HG03432 (cell line): ENCODE measurements at regions not wholly inside any gene's neighbourhood (a gene's known extent, or its start where the extent isn't known, plus 50 kb on each side); places are given as distances from the start of the nearest gene placed in this dataset.
A peak's percentile ranks its signal among the peaks of the same experiment; 100 is the strongest.

Experiments used
- ATAC-seq: cut with Tn5 transposase; IDR thresholded peaks from one replicate; pipeline ENCODE4 v1.9.1; 2021; ENCODE audit warnings: mild to moderate bottlenecking, moderate library complexity; ENCODE audit not compliant: unreplicated experiment

DNA sequence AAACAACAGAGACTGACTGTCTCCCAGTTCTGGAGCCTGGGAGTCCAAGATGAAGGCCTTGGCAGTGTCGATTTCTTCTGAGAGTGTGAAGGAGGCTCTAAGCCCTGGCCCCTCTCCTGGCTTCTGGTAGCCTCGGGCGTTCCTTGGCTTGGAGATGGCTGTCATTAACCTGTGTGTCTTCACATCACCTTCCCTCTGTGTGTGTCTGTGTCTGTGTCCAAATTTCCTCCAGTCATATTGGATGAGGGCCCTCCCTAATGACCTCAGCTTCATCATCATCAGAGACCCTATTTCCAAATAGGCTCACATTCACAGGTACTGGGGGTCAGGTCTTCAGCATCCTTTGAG lies 138.3 kb downstream of the TOMM20 start:
- no peak for ATAC-seq

DNA sequence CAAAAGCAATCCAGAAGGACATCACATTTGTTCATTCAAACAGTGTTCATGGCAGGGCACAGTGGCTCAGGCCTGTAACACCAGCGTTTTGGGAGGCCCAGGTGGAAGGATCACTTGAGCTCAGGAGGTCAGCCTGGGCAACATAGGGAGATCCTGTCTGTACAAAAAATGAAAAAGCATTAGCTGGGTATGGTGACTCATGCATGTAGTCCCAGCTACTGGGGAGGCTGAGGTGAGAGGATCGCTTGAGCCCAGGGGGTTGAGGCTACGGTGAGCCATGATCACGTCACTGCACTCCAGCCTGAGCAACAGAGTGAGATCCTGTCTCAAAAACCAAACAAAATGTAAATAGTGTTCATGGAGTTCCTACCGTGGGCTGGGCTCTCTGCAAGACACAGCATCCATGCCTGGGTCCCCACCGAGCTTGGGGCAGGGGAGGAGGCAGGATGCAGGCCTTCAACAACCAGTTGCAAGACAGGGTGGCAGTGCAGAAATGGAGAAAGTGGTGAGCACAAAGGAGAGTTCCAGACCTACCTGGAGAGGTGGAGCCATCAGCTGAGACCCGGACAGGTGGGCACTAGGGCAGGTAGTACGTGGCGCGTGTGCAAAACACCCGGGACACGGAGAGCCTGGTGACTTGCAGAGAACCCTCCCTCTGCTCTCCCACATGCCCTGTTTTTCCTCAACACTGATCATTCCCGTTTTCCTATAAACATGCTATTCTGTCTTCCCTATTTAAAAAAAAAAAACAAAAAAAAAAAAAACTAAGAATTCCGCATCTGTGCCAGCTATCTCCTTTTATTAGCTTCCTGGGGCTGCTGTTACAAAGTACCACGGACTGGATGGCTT lies 138.9 kb downstream of the TOMM20 start:
- no peak for ATAC-seq

DNA sequence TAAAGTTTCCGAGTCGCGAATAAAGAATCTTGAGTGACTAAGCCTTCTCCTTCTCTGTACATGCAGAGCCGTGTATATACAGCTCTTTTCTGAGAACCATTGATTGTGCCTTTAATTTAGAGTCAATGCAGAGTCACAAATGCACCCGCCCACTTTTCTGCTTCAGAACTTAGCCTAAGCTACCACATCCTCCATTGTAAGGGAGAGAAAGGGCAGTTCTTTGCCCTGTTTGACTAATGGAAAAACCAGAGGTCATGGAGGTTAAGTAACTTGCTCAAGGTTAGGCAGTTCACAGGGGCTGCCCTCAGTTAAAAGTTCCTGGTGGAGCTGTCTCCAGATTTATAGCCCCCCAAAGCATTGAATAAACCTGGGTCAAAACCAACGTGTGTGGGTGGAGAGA lies 139.6 kb downstream of the TOMM20 start:
- ATAC-seq: no peak

DNA sequence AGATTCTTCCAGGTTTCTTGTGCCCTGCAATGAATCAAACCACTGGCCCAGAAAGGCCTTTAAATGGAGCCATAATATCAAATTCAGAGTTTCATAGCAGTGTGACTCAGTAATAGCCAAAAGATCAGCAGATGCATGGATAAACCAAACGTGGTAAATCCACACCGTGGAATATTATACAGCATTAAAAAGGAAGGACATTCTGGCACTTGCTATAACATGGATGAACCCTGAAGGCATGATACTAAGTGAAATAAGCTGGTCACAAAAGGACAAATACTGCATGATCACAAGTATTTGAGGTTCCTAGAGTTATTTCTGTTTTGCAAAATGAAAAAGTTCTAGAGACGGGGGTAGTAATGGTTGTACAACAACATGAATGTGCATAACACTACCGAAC lies 140.1 kb downstream of the TOMM20 start:
- no peak for ATAC-seq

DNA sequence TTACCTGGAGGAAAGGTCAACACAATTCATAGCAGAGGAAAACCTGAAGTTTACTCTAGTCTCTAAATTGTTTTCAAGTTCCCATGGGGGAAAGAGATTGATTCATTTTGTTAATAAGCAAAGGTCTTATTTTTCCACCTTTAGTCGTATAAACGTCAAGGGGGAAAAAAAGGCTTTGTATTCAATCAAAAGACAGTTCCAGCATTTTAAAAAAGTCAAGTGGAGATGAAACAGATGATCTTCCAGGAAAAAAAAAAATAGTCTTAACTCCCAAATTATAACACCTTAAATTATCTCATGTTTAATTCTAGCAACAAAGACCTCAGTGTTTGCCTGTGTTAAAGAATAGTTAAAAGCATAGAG lies 140.5 kb downstream of the TOMM20 start:
- no peak for ATAC-seq

DNA sequence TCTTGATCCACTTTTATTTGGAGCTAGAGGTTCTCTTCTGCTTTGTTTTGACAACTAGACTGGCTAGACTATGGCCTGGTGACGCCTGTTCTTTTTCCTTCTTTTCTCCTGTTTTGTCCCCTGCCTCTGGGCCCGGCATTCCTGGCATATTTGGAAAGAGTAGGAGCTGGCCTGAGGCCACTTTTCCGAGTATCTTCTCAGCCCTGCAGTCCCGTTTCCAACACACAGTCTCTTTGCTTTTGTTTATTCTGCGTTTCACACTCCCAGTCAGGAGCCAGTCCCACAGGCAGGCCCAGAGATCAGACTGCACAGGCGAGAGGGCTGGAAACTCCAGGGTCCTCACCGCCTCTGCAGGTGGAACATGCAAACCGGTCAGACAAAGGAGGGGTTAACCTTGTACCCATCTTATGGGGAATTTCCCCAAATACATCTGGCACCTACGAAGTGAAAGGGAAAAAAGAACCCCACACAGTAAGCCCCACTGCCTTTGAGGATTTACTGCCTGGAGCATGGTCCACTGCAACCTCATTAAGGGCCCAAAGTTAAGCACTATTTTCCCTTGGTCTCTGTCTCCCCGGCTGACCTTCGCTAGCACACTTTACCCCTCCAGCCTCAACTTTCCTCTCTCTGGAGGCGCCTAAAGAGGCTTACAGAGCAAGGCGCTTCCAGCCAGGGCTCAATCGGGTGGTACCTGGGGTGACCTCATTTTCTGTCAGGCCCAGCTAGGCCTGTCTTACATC lies 141.1 kb downstream of the TOMM20 start:
- ATAC-seq: peak; percentile 67

DNA sequence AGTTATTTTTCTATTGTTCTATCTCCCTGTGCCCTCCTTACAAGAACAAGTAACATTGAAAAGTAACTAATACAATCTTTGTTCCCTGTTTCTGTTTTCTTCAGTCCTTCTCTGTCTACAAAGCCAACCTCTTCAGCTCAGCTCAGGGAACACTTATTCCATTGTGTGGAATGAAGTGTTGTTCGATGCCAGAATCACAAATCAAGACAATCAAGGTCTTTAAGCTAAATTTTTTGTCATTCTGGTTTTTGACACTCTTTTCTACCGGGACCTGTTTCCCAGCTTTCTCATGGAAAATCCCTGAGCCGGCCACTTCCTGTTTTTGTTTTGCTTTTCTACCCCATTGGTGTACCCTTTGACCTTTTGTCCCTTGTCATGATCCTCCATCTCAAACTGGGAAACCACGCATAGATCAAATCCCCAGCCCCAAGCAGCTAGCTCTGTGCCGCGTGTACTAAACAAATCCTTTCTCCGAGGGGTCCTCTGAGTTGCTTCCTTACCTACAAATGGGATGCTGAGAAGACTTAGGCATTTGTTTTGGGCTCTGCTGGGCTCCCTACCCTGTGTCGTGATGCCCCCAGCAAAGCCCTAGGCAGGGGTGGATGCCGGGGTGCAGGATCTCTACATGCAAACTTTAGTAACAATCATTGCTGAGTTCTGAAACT lies 141.8 kb downstream of the TOMM20 start:
- no peak for ATAC-seq

DNA sequence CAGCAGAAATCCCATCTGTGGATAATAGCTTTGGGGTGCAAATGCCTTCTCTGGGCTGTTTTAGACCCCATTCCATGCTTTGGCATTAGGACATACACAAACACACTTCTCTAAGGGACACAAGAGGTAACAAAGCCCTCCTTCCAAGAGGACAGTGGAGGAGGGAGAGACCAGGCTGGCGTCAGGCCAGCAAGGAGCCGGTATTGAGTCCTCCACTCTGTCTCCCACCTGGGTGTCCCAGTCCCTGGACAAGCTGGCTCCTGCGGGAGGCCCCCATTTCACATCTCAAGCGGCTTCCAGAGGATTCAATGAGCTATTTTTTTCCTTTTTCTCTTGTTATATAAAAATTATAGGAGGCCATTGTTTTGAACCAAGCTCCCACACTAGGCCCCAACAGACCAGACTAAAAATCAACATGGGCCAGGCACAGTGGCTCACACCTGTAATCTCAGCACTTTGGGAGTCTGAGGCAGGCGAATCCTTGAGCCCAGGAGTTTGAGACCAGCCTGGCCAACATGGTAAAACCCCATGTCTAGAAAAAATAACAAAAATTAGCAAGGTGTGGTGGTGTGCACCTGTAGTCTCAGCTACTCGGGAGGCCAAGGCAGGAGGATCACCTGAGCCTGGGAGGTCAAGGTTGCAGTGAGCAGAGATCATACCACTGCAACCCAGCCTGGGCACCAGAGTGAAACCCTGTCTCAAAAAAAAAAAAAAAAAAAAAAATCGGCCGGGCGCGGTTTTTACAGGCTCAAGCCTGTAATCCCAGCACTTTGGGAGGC lies 142.9 kb downstream of the TOMM20 start:
- no peak for ATAC-seq

DNA sequence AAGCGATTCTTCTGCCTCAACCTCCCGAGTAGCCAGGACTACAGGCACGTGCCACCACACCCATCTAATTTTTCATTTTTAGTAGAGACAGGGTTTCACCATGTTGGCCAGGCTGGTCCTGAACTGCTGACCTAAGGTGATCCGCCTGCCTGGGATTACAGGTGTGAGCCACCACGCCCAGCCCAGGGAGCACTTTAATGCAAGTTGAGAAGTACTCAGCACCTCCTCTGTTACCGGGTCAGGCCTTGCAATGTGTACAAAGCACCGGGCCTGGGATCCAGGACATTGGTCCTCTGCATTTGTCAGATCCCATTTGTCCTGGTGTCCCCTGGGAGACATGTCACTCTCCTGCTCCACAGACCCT lies 143.6 kb downstream of the TOMM20 start:
- ATAC-seq: no peak

DNA sequence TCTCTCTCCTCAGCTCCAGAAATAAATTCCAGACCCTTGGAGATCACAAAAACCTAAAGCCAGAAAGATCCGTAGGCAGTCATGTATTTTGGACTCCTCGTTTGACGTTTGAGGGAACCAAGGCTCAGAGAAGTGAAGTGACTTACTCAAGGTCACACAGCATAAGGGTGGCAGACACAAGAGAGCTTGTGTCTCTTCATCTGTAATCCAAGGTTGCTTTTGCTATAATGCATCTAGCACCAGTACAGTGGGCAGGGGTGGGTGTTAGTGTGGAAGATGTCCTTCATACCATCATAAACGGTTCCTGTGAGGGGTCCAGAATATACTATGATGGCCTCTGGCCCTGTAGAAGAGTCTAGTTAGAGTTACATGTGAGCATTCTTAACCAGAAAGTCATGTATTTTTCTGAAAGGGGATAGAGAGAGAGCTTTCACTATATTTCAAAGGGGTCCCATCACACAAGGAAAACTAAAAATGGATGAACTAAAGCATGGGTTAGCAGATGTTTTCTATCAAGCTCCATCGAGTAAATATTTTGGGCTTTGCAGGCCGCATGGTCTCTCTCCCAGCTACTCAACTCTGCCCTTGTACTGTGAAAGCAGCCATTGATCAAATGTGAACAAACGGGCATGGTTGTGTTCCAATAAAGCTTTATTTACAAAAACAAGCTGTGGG lies 144.9 kb downstream of the TOMM20 start:
- no peak for ATAC-seq

DNA sequence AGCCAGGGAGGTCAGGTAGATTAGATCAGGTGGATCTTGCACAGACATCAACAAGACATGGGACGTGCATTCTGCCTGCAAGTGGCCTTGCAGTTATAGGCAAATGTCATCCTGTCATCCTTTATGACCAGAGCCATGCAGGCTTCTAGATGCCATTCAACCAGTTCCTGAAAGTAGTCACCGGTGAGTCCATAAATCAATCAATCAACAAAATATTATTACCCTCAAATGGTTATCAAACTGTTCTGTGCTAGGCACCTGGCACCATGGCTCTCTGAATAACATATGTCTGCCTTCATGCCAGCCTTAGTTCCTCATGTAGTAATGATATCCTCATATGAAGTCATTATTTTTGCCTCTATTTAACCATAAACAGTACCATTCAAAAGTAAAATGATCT lies 146.9 kb downstream of the TOMM20 start:
- ATAC-seq: no peak

DNA sequence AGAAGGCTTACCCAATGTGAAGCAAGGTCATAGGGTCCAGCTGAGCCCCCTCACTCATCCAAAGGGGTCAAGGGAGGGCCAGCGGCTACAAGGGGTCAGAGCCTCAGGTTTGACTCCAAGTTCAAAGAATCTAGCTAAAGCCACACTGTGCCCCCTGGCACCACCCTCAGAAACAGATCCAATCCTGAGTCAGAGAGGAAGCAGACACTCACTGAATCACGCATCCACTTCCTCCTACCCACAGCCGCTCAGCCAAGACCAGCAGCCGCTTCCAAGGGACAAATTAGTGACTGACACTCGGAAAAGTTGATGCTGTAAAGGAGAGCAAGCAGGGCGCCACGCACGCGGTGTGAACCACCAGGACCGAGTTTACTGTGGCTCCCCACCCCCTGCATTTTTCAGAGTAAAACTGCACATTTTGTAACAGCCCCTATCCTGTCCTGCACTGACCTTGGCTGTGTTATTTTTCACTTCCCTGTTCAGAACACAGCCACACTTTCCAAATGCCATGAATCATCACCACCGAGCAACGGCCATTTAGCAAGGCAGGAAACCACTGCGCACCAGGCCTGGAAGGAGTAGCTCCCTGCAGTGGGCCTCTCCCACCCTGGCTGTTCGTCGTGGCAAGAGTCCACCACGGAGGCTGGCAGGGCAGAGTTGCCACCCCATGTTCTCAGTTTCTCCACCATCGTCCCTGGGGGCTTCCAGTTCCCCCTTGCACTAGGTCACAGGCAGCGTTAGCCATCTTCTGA lies 147.8 kb downstream of the TOMM20 start:
- peak; percentile 49 for ATAC-seq

DNA sequence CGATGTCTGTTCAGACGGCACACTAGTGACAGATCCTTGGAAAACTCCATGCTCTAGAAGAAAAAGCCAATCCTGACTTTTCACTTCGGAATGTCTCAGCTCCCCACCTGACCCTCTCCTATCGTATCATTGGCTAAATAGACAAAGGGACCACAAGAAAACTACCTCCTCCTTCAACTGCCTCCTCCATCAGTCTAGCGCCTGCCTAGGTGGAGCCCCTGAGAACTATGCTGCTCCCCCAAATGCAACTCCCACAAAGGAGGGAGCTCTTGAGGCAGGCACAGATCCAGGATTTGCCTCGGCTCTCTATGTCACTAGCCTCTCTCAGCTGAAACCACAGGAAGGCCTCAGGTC lies 148.4 kb downstream of the TOMM20 start:
- no peak for ATAC-seq

DNA sequence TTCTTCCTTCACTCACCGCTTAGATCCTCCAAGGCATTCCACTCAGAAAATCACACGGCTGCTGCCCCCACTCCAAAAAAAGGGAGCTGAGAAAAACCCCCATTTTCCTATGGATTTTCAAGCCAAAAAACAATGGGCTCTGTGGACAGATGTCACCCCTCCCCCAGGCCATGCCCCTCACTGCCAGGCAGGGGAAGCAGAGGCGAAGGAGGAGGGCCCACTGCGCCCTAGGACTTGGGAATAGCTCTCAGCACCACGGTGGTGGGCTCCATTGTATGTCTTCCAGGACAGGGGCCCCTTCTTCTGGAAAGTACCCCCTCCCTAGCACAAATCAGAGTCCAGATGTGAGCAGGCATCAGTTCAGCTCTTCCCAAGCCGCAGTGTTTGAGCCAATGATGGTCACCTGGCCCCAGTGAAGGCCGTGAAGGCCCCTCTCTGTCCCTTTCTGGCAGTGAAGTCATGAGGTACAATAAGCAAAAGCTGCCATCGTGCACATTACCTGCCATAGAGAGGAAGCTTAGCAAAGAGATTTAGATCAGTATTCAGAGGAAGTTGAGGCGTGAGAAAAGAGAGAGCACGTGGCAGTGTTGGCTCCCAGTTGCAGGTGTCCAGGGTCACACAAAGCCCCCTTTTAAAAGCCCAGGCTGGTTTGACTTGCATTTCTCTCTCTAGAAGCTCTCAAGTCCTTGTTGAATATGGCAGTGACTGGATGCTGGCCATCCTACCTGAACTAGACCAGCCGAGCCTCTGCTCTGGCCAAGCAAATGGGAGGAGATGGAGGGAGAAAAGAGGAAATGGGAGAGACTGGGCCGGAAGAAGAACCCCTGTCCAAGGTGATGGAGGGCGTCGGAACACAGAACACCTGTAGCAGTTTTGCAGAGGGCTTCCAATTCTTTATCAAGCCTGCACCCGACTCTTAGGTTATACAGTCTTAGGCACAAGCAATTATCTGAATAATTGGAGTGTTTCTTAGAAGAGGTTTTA lies 149.0 kb downstream of the TOMM20 start:
- no peak for ATAC-seq

DNA sequence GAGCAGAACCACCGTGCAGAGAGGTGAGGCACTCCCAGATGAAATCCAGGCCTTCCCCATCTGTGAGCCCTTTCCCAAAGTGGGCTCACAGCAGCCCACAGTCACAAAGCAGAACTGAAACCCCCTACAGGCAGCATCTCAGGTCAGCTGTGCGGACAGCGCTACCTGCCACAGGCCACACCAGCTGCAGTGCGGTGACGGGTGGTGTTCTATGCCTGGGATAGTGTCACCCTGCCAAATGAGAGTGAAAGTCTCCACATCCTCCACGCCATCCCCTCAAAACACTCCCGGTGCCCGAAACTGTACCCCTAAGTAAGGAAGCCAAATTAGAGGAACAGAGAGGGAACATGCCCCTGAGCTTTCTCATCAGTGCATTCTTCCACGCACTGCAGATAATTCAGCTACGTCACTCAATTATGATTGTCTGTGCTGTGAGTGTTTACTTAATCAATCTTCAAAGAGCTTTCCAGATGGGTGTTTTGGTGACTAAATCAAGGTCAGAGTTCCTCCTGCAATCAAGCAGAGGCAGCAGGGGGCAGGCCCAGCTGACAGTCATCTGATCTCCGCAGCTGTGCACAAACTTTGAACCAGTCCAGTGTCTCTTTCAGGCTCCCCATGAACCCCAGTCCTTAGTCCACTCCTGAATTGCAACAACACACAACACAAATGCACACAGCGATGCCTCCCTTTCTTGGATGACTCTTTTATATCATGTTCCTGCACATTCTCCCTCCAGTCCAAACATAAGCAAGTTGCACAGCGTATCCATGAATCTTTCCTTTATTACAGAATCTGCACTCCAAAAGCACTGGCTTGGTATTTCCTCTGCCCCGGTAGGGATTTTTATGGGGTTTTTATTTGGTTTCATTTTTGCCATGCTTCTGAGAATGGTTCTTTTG lies 150.0 kb downstream of the TOMM20 start:
- peak; percentile 75 for ATAC-seq

DNA sequence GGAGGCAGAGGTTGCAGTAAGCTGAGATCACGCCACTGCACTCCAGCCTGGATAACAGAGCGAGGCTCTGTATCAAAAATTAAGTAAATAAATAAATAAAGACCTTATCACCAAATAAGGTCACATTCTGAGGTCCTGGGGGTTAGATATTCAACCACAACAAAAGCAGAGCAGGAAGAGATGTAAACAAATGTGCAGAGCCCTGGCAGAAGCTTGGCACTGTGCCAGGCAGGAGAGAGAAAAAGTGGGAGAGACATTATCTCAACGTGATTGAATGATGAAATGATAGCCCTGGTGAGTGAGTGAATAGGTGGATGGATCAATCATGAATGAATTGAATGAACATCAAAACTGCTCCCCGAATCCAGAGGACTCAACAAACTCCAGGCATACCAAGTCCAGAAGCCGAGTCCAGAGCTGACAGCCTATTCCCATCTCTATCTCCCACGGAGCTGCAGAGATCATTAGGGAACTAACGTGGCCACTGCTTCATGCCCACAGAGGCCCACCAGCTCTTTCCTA lies 150.7 kb downstream of the TOMM20 start:
- ATAC-seq: no peak

DNA sequence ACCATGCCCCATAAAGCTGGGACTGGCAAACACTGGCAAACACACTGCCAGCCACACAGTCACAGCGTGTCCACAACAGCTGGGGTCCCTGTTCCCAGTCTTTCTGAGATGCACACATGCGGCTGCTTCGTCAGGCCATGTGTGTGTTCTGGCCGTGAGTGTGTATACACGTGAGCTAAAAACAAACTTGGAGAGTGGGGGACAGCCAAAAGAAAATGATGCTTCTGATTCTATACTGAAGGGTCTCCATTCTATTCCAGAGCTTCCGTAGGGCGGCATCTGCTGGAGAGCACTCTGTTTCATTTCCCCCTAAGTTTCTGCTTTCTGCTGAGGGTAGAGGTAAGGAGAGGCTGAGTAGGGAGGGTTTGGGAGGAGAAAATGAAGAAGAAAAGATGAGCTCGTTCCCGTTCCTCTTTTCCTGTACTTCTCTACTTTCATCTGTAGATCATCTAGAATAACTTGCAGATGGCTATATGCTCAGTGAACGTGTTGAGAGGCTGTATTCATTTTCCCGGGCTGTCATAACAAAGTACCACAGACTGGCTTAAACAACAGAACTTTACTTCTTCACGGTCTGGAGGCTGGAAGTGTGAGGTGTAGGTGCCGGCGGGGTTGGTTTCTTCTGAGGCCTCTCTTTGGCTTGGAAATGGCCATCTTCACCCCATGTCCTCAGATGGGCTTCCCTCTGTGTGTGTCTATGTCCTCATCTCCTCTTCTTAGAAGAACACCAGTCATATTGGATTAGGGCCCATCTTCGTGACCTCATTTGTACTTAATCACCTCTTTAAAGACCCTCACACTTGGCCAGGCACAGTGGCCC lies 151.6 kb downstream of the TOMM20 start:
- ATAC-seq: no peak
